ENCODE measurements at regions not wholly inside any gene's neighbourhood (a gene's known extent, or its start where the extent isn't known, plus 50 kb on each side); places are given as distances from the start of the nearest gene placed in this dataset.

DNA sequence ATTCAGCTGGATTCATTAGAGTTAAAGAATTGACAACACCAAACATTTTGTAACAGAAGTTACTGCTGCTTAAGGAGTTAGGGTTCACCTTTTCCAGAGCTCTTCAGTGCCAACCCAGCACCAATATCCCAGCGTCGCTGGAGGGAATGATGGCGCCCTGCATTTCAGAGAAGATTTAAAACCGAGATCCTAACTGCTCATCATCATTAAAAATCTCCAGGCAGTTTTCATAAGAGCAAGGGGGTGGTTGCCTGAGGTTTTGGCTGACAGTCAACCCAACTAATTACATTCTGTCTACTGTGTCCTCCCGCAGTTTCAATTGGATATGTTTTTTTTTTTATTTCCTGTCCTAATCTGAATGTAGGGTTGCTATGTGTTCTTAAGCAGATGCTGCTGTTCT is 509.6 kb upstream of the TCF4 start:
- H3K4me3 ChIP-seq (ENCODE audit: low read depth, low read length): no peak overlapping the region
- no peaks in the 10 kb centered on the region for H3K9me3 ChIP-seq (ENCODE audit: control insufficient read depth, insufficient read depth, low read length)
- no peaks in the 10 kb centered on the region for H3K4me1 ChIP-seq (ENCODE audit: control insufficient read depth, insufficient read depth, low read length)
- H3K9ac ChIP-seq (ENCODE audit: low read depth, low read length): no peak overlapping the region
- no peaks in the 10 kb centered on the region for H3K36me3 ChIP-seq (ENCODE audit: control insufficient read depth, insufficient read depth, low read length)
- H3K27me3 ChIP-seq (ENCODE audit: control insufficient read depth, insufficient read depth, low read length): no peaks in the 10 kb centered on the region

DNA sequence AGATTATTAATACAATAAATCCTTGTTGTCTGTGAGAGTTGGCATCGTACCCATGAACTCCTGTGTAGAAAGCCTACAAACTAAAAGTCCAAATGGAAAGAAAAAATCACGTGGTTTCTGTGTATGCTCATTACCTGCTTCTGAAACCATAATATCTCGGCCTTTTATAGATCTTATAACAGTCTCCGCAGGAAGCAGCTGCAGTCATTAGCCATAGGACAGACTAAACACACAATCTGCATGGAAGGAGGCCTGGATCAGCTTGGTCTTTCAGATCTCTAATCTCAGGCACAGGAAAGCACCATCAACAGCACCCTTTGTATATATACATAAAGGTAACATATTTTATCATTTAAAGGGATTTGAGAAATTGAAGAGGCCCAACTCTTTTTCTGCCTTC is 508.9 kb upstream of the TCF4 start:
- Histone ChIP-seq H3K4me3 (ENCODE audit: low read depth, low read length) (no peak overlapping the region), H3K36me3 (ENCODE audit: control insufficient read depth, insufficient read depth, low read length) (no peaks in the 10 kb centered on the region), H3K9ac (ENCODE audit: low read depth, low read length) (no peak overlapping the region), H3K27me3 (ENCODE audit: control insufficient read depth, insufficient read depth, low read length) (no peaks in the 10 kb centered on the region), H3K9me3 (ENCODE audit: control insufficient read depth, insufficient read depth, low read length) (no peaks in the 10 kb centered on the region), H3K4me1 (ENCODE audit: control insufficient read depth, insufficient read depth, low read length) (no peaks in the 10 kb centered on the region)

DNA sequence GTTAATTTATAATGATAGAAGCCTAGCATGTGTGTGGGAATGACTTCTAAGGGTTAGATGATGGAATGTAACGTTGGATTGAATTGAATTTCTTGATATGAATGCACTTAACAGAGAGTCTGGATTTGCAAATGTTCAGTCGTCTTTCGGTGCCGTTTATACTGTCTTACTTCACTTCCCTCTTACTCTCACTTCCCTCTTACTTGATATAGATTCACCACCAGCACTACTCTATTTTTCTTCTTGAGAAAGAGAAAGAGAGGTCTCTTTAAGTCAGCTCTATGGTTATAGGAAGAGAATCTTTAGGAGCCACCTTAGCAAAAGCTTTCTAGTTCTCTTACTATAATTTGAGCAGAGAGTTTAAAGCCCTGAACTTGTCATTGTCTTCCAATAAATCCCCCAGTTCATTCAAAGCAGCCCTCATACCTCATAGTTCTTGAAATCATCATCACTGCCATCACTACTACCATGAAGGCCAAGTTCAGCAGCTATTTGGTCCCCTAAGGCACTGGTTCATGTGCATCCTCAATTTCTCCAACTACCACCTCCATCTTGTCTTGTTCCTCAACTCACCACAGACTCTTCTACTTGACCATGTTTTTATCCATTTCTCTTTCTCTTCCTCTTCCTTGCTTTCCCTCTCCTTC is 501.7 kb upstream of the TCF4 start:
- no peak overlapping the region for H3K4me3 ChIP-seq (ENCODE audit: low read depth, low read length)
- no peaks in the 10 kb centered on the region for H3K36me3 ChIP-seq (ENCODE audit: control insufficient read depth, insufficient read depth, low read length)
- H3K9ac ChIP-seq (ENCODE audit: low read depth, low read length): no peak overlapping the region

DNA sequence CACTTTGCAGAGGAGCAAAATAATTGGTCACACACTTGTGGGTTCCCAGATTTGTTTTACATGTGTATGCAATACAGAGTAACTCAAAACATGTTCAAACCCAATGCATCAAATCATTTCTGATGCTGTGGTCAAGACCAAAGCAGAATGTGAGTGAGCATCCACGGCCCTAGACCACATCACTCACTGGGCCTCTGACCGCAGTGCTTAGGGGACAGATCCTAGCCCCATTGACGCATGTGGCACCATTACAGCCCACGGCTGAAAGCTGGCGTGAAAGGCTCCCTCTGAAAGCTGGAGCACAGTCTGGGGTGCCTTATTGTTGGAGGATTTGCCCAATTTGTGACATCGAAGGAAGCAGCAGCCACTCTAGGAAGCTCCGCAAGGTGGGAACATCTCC is 498.8 kb upstream of the TCF4 start:
- no peaks in the 10 kb centered on the region for H3K27me3 ChIP-seq (ENCODE audit: control insufficient read depth, insufficient read depth, low read length)
- H3K36me3 ChIP-seq (ENCODE audit: control insufficient read depth, insufficient read depth, low read length): no peaks in the 10 kb centered on the region
- H3K9ac ChIP-seq (ENCODE audit: low read depth, low read length): no peak overlapping the region
- no peak overlapping the region for H3K4me3 ChIP-seq (ENCODE audit: low read depth, low read length)
- H3K4me1 ChIP-seq (ENCODE audit: control insufficient read depth, insufficient read depth, low read length): no peaks in the 10 kb centered on the region
- H3K9me3 ChIP-seq (ENCODE audit: control insufficient read depth, insufficient read depth, low read length): no peaks in the 10 kb centered on the region

More for the DNA sequence above, 501.7 kb upstream of the TCF4 start:
- H3K9me3 ChIP-seq (ENCODE audit: control insufficient read depth, insufficient read depth, low read length): no peaks in the 10 kb centered on the region
- H3K4me1 ChIP-seq (ENCODE audit: control insufficient read depth, insufficient read depth, low read length): no peaks in the 10 kb centered on the region
- H3K27me3 ChIP-seq (ENCODE audit: control insufficient read depth, insufficient read depth, low read length): no peaks in the 10 kb centered on the region

- Histone ChIP-seq H3K4me3 (ENCODE audit: low read depth, low read length) (no peak overlapping the region), H3K9me3 (ENCODE audit: control insufficient read depth, insufficient read depth, low read length) (no peaks in the 10 kb centered on the region), H3K4me1 (ENCODE audit: control insufficient read depth, insufficient read depth, low read length) (no peaks in the 10 kb centered on the region), H3K9ac (ENCODE audit: low read depth, low read length) (no peak overlapping the region), H3K36me3 (ENCODE audit: control insufficient read depth, insufficient read depth, low read length) (no peaks in the 10 kb centered on the region), H3K27me3 (ENCODE audit: control insufficient read depth, insufficient read depth, low read length) (no peaks in the 10 kb centered on the region)
Measured at GRCh38 chr18:56086176-56086575, 498.2 kb upstream of the TCF4 start.

DNA sequence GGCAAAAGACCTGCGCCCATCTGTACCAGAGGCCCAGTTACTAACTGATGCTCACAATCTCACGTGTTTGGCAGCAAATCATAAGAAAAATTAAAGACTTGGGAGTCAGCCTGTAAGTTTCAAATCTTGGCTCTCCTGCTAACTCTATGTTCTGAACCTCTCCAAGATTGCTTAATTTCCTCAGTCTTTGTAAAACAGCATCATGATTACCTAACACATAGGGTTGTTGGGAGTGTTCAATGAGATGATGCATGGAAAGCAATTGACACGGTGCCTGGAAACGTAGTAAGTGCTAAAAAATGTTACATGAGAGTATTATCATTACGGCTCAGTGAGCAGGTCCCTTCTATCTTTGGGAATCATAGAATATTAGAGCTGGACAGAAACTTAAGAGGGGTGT is 497.6 kb upstream of the TCF4 start:
- Histone ChIP-seq H3K4me1 (ENCODE audit: control insufficient read depth, insufficient read depth, low read length) (no peaks in the 10 kb centered on the region), H3K9ac (ENCODE audit: low read depth, low read length) (no peak overlapping the region), H3K36me3 (ENCODE audit: control insufficient read depth, insufficient read depth, low read length) (no peaks in the 10 kb centered on the region), H3K9me3 (ENCODE audit: control insufficient read depth, insufficient read depth, low read length) (no peaks in the 10 kb centered on the region), H3K27me3 (ENCODE audit: control insufficient read depth, insufficient read depth, low read length) (no peaks in the 10 kb centered on the region), H3K4me3 (ENCODE audit: low read depth, low read length) (no peak overlapping the region)

DNA sequence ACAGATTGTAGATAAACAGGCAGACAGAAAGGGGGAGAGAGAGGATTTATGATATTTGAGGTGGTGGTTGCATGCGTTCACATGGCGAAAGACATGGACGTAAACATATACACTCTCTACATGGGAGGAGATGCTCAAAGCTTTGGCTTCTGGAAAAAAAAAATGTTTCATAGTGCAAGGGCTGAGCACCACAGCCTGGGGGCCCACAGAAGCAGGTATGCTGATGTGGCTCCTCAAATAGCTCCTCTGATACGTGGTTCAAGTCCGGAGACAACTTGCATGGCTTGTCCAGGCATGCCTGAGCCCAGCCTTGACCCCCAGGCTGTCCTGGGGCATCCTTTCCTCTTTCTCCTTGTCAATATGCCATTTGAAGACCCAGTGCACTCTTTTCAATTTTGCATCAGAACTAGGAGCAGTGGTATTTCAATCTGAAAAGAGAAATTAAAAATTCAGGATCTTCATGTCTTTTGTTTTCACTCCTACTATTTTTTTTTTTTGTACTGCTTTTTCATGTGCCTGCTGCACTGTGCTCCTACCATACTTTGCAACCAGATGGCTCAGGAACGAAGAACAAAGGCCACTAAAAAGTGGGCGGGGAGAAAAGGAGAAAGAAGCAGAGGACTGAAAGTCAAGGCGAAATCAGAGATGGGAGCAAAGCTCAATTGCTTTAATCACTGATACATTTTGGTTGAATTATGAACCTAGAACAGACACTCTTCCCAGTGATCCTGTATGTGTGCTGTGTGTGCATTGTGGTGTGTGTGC is 495.7 kb upstream of the TCF4 start:
- Histone ChIP-seq H3K27me3 (ENCODE audit: control insufficient read depth, insufficient read depth, low read length) (no peaks in the 10 kb centered on the region), H3K9me3 (ENCODE audit: control insufficient read depth, insufficient read depth, low read length) (no peaks in the 10 kb centered on the region), H3K4me3 (ENCODE audit: low read depth, low read length) (no peak overlapping the region), H3K4me1 (ENCODE audit: control insufficient read depth, insufficient read depth, low read length) (no peaks in the 10 kb centered on the region), H3K36me3 (ENCODE audit: control insufficient read depth, insufficient read depth, low read length) (no peaks in the 10 kb centered on the region), H3K9ac (ENCODE audit: low read depth, low read length) (no peak overlapping the region)

- no peak overlapping the region for H3K9ac ChIP-seq (ENCODE audit: low read depth, low read length)
Measured at GRCh38 chr18:56083097-56083521, 495.1 kb upstream of the TCF4 start.

DNA sequence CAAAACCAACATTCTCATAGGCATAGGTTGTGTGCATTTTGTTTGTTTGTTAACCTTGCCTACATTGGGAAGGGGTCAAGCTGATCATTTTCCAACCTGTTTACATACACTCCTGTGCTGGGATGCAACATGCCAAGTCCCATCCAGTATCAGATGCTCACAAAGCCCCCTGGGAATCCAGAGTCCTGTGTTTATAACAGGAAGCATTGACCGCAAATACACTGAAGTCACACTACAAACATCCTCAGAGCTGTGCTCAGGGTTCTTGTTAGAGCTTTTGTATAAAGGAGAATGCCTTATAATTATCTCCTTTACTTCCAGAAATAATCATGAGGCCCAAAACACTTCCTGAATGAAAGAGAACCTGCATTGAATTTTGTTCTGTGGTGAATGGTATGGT is 488.7 kb upstream of the TCF4 start:
- no peak overlapping the region for H3K9ac ChIP-seq (ENCODE audit: low read depth, low read length)
- H3K36me3 ChIP-seq (ENCODE audit: control insufficient read depth, insufficient read depth, low read length): no peaks in the 10 kb centered on the region

More at GRCh38 chr18:56083097-56083521, 495.1 kb upstream of the TCF4 start:
- Histone ChIP-seq H3K9me3 (ENCODE audit: control insufficient read depth, insufficient read depth, low read length) (no peaks in the 10 kb centered on the region), H3K4me1 (ENCODE audit: control insufficient read depth, insufficient read depth, low read length) (no peaks in the 10 kb centered on the region), H3K27me3 (ENCODE audit: control insufficient read depth, insufficient read depth, low read length) (no peaks in the 10 kb centered on the region), H3K4me3 (ENCODE audit: low read depth, low read length) (no peak overlapping the region), H3K36me3 (ENCODE audit: control insufficient read depth, insufficient read depth, low read length) (no peaks in the 10 kb centered on the region)

GRCh38 chr18:56068701-56069100 is 480.7 kb upstream of the TCF4 start:
- no peaks in the 10 kb centered on the region for H3K9me3 ChIP-seq (ENCODE audit: control insufficient read depth, insufficient read depth, low read length)
- no peaks in the 10 kb centered on the region for H3K36me3 ChIP-seq (ENCODE audit: control insufficient read depth, insufficient read depth, low read length)
- no peak overlapping the region for H3K4me3 ChIP-seq (ENCODE audit: low read depth, low read length)
- H3K27me3 ChIP-seq (ENCODE audit: control insufficient read depth, insufficient read depth, low read length): no peaks in the 10 kb centered on the region
- no peak overlapping the region for H3K9ac ChIP-seq (ENCODE audit: low read depth, low read length)
- peaks cover 6% of the 10 kb centered on the region for H3K4me1 ChIP-seq (ENCODE audit: control insufficient read depth, insufficient read depth, low read length)

More for the DNA sequence above, 488.7 kb upstream of the TCF4 start:
- Histone ChIP-seq H3K4me3 (ENCODE audit: low read depth, low read length) (no peak overlapping the region), H3K27me3 (ENCODE audit: control insufficient read depth, insufficient read depth, low read length) (no peaks in the 10 kb centered on the region), H3K9me3 (ENCODE audit: control insufficient read depth, insufficient read depth, low read length) (no peaks in the 10 kb centered on the region), H3K4me1 (ENCODE audit: control insufficient read depth, insufficient read depth, low read length) (no peaks in the 10 kb centered on the region)

- no peak overlapping the region for H3K4me3 ChIP-seq (ENCODE audit: low read depth, low read length)
- no peaks in the 10 kb centered on the region for H3K36me3 ChIP-seq (ENCODE audit: control insufficient read depth, insufficient read depth, low read length)
- H3K9ac ChIP-seq (ENCODE audit: low read depth, low read length): no peak overlapping the region
- no peaks in the 10 kb centered on the region for H3K9me3 ChIP-seq (ENCODE audit: control insufficient read depth, insufficient read depth, low read length)
- H3K4me1 ChIP-seq (ENCODE audit: control insufficient read depth, insufficient read depth, low read length): peaks cover 6% of the 10 kb centered on the region
- H3K27me3 ChIP-seq (ENCODE audit: control insufficient read depth, insufficient read depth, low read length): no peaks in the 10 kb centered on the region
Measured at GRCh38 chr18:56067969-56068671, 480.1 kb upstream of the TCF4 start.
